Nephron (organoid): ENCODE measurements at regions not wholly inside any gene's neighbourhood (a gene's known extent, or its start where the extent isn't known, plus 50 kb on each side); places are given as distances from the start of the nearest gene placed in this dataset.
A peak's percentile ranks its signal among the peaks of the same experiment; 100 is the strongest.

Experiments
- H3K27ac Mint-ChIP-seq, 3 experiments: 2 replicates each; pipeline ENCODE4 v1.8.0; 2020; ENCODE audit warnings: mixed read lengths in 3 of 3, mild to moderate bottlenecking in 2 of 3, moderate library complexity in 1 of 3
- H3K27me3 Mint-ChIP-seq: 2 replicates; pipeline ENCODE4 v1.8.0; 2021; ENCODE audit warnings: low read depth, mild to moderate bottlenecking, moderate library complexity, mixed read lengths
- H3K36me3 Mint-ChIP-seq: 2 replicates; pipeline ENCODE4 v1.8.0; 2020; ENCODE audit warnings: low read depth, mixed read lengths
- H3K4me1 Mint-ChIP-seq: 2 replicates; pipeline ENCODE4 v1.8.0; 2020; ENCODE audit warnings: mixed read lengths
- H3K4me3 Mint-ChIP-seq, 3 experiments: 2 replicates each; pipeline ENCODE4 v1.8.0; 2020; ENCODE audit warnings: mild to moderate bottlenecking in 3 of 3, mixed read lengths in 3 of 3, moderate library complexity in 2 of 3
- H3K9me3 Mint-ChIP-seq: 2 replicates; pipeline ENCODE4 v1.8.0; 2020; ENCODE audit warnings: mixed read lengths
- CTCF ChIP-seq, 3 experiments: fragments of 200-600 bp; sonication (generic); IDR thresholded peaks; one replicate each; pipeline ENCODE4 v1.5.0; 2021; ENCODE audit warnings: antibody characterized with exemption in 3 of 3; ENCODE audit not compliant: unreplicated experiment in 3 of 3

GRCh38 chr5:4089087-4089486 lies 493.5 kb downstream of the IRX1 start:
- H3K36me3 Mint-ChIP-seq, result no peaks in the 10 kb centered on the region
- H3K27me3 Mint-ChIP-seq, result peaks cover 12% of the 10 kb centered on the region
- H3K27ac Mint-ChIP-seq, result no peak overlapping the region
- H3K9me3 Mint-ChIP-seq, result no peaks in the 10 kb centered on the region
- H3K4me3 Mint-ChIP-seq, result no peak overlapping the region
- TF ChIP-seq CTCF (IDR thresholded peaks at IDR 0.05; ENCODE audit: unreplicated experiment in 3 of 3), result no peak
- peaks cover 11% of the 10 kb centered on the region for H3K4me1 Mint-ChIP-seq

DNA sequence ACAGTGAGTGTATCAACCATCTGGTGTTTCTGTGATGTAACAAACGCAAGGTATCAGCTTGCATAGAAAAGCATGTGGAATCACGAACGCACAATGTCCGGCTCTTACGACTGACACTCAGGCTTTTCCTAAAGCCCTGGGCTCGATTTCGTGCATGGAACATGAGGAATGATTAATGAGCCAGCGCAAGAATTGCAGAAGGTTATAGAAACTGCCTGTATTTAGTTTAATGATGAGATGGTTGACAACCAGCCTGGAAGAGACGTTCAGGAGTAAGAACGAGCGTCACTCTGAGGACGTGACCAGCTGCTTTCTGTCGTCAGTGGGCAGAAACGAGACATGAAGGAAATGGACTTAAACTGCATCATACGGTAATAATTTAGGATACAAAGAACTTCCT lies 497.6 kb downstream of the IRX1 start:
- peaks cover 20% of the 10 kb centered on the region for H3K4me1 Mint-ChIP-seq
- no peaks in the 10 kb centered on the region for H3K9me3 Mint-ChIP-seq

GRCh38 chr5:4093970-4094369 lies 498.3 kb downstream of the IRX1 start:
- TF ChIP-seq CTCF (IDR thresholded peaks at IDR 0.05; ENCODE audit: unreplicated experiment in 3 of 3), result no peak
- Mint-ChIP-seq H3K9me3 (no peaks in the 10 kb centered on the region), H3K4me3 (no peak overlapping the region), H3K36me3 (no peaks in the 10 kb centered on the region), H3K27me3 (peaks cover 17% of the 10 kb centered on the region), H3K27ac (no peak overlapping the region), H3K4me1 (peaks cover 26% of the 10 kb centered on the region)

More for the DNA sequence above, 497.6 kb downstream of the IRX1 start:
- Mint-ChIP-seq H3K4me3 (peak overlapping the region in 1 of 3 experiments; percentile 19), H3K27me3 (peaks cover 12% of the 10 kb centered on the region), H3K27ac (peak overlapping the region in 2 of 3 experiments; percentile 13 to 49), H3K36me3 (no peaks in the 10 kb centered on the region)
- no peak for TF ChIP-seq CTCF (IDR thresholded peaks at IDR 0.05; ENCODE audit: unreplicated experiment in 3 of 3)

DNA sequence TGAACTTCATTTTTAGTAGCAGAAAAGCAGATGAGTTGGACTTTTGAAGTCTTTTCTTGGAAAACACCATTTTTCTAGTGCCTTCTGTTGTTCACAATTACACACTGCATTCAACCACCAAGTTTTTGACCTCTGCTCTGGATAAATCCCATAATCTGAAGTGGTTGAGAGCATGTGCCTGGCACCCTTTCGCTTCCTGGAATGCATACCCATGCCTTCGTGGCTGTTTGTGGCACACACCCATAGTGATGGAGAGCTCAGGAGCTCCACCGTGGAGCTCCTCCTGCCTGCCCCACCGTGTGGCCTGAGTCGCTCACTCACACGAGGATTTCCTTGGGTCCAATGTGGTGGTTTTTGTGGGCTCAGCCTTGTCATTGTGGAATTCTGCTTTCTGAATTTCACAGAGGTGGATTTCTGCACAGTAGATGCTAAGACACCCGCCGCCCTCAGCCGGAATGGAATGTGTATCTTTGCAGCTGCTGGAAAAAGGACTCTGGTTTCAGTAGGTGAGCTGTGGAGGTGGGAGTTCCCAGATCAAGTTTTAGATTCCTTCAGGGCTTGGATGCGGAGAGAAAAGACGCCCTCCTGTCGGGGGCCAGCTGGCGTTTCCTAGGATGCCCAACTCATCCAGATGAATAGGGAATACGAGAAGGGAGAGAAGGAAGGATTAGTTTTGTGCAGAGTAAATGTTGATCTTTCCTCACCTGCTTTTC lies 500.4 kb downstream of the IRX1 start:
- TF ChIP-seq CTCF (IDR thresholded peaks at IDR 0.05; ENCODE audit: unreplicated experiment in 3 of 3), result no peak
- Mint-ChIP-seq H3K9me3 (no peaks in the 10 kb centered on the region), H3K27me3 (peaks cover 17% of the 10 kb centered on the region), H3K4me1 (peaks cover 35% of the 10 kb centered on the region), H3K36me3 (no peaks in the 10 kb centered on the region), H3K4me3 (no peak overlapping the region), H3K27ac (no peak overlapping the region)

- TF ChIP-seq CTCF (IDR thresholded peaks at IDR 0.05; ENCODE audit: unreplicated experiment in 3 of 3), result no peak
- Mint-ChIP-seq H3K27ac (no peak overlapping the region), H3K9me3 (no peaks in the 10 kb centered on the region), H3K4me1 (peaks cover 40% of the 10 kb centered on the region), H3K27me3 (peaks cover 20% of the 10 kb centered on the region), H3K4me3 (no peak overlapping the region), H3K36me3 (no peaks in the 10 kb centered on the region)
Measured at GRCh38 chr5:4097199-4097598, 501.6 kb downstream of the IRX1 start.

- no peak overlapping the region for H3K27ac Mint-ChIP-seq
- TF ChIP-seq CTCF (IDR thresholded peaks at IDR 0.05; ENCODE audit: unreplicated experiment in 3 of 3), result no peak
- no peaks in the 10 kb centered on the region for H3K9me3 Mint-ChIP-seq
- H3K27me3 Mint-ChIP-seq, result peaks cover 19% of the 10 kb centered on the region
- no peak overlapping the region for H3K4me3 Mint-ChIP-seq
- H3K4me1 Mint-ChIP-seq, result peaks cover 47% of the 10 kb centered on the region
- no peaks in the 10 kb centered on the region for H3K36me3 Mint-ChIP-seq
Measured at GRCh38 chr5:4098226-4098625, 502.6 kb downstream of the IRX1 start.
